AG10803 (cell line): ENCODE measurements at regions not wholly inside any gene's neighbourhood (a gene's known extent, or its start where the extent isn't known, plus 50 kb on each side); places are given as distances from the start of the nearest gene placed in this dataset.

ENCODE experiments used
- DNase-seq: peaks from one replicate; pipeline ENCODE4 v3.0.0; 2010; ENCODE audit warnings: low read depth
- H3K4me3 ChIP-seq: 2 replicates; pipeline ENCODE4 v1.5.1; 2011; ENCODE audit warnings: mild to moderate bottlenecking, low read length, control low read depth
- TF ChIP-seq, protein P1 (sequence below): conservative IDR thresholded peaks from 2 replicates; pipeline ENCODE4 v1.5.1; 2011; ENCODE audit warnings: mild to moderate bottlenecking, low read length, control low read depth, inconsistent platforms

DNA sequence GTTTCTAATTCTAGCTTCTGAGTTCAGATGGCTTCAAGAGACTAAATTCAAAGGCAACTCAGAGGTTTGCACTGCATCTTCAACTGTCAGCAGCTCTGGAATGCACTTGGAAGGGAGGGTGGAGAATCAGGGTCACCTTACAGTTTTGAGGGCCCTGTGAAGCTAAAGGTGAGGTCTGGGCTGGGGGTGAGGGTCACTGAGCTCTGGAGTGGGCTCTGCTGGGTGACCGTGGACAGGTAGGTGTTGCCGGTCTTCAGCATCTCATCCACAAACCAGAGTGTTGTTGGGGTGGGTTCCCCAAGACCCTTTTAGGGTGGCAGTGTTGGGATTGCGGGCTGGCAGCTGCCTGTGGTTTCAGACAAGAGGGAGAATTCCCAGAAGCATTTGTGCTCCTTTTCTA, 70.1 kb upstream of the CXCR4 start:
- no peak overlapping the region for H3K4me3 ChIP-seq
- no peak for DNase-seq
- TF ChIP-seq, protein P1, sequence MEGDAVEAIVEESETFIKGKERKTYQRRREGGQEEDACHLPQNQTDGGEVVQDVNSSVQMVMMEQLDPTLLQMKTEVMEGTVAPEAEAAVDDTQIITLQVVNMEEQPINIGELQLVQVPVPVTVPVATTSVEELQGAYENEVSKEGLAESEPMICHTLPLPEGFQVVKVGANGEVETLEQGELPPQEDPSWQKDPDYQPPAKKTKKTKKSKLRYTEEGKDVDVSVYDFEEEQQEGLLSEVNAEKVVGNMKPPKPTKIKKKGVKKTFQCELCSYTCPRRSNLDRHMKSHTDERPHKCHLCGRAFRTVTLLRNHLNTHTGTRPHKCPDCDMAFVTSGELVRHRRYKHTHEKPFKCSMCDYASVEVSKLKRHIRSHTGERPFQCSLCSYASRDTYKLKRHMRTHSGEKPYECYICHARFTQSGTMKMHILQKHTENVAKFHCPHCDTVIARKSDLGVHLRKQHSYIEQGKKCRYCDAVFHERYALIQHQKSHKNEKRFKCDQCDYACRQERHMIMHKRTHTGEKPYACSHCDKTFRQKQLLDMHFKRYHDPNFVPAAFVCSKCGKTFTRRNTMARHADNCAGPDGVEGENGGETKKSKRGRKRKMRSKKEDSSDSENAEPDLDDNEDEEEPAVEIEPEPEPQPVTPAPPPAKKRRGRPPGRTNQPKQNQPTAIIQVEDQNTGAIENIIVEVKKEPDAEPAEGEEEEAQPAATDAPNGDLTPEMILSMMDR, result no peak

DNA sequence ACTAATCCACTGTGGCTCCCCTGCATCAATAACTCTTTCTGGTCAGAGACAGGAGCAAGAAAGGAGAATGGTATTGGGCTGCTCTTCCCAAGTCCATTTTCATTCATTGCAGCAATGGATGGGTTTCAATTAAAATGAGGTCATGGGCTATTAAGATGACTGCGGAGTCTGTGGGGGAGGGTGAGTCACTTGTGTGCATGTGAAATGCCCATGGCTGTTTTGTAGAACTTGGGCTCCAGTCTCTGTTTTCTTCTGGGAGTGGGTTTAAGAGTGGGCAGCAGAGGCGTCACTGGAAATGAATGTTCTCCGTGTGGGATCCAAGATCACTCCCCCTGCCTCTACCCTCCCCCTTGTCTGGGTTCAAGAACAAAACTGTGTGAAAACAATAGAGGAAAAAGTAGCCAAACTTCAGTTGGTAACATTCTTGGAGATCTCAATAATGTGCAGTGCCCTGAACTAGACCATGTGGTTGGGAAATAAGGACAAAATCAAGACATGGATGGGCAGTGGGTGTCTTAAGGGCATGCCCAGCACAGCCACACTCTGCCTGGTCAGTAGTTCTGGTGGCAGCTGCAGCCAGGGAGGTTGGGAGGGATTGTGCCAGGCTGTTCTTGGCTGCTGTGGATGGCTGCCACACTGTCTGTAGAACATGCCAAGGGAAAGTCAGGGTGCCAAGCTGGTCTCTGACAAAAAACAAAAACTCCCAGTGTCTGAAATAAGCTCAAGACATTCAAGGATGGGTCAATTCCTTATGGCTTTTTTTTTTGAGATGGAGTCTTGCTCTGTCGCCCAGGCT, 68.2 kb upstream of the CXCR4 start:
- DNase-seq, result no peak
- H3K4me3 ChIP-seq, result no peak overlapping the region
- TF ChIP-seq, protein P1, result no peak

DNA sequence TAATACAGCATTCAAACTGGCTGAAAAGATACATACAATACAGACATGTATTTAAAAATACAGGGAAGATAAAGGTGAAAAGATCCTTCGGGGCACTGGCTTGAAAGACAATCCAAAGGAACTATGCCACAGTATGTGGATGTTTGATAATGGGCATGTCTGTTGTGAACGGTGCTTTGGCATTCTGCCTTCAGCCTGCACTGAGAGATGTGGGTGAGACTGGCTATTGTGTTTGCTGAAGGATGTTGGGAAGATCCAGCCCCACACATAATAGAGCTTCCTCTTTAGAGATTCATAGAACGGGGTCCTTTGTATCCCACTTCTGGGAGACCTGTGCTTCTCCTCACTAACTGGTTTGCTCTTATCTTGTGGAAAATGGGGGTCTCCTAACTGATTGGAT, 65.1 kb upstream of the CXCR4 start:
- TF ChIP-seq, protein P1, result no peak
- DNase-seq, result no peak
- H3K4me3 ChIP-seq, result no peak overlapping the region

DNA sequence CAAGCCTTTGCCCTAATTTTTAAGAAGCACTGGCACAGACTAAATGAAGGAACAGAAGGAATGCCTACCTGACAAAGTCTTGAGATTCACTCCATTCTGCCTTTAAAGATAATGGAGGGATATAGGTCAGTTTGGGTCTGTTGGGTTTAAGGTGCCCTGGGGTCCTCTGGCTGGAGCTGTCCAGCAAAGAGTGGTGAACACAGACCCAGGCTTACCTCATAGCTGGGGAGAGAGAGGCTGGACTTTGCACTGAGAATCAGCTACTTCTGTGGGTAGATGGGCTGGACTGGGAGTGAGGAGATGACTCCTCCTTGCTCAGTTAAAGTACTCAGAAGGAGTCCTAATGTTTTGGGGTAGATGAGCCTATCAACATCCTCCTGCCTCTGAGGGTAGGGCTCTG, 64.4 kb upstream of the CXCR4 start:
- H3K4me3 ChIP-seq, result no peak overlapping the region
- no peak for DNase-seq
- TF ChIP-seq, protein P1, result no peak

DNA sequence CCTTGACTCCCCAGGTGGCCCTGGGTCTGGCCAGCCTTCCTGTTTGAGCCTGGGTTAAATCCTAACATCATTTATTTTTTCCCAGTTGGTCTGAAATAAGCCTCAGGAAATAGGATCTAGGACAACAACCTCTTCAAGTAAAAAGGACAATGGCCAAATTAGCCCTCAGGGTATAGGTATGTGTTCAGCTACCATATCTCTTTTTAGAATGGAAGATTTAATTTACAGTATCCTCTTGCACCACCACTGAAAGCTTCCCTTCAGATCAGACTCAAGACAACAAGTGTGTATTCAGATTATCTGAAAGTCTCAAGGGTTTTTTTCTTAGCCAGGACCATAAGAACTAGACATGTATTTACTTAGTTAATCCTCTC, 61.6 kb upstream of the CXCR4 start:
- no peak for DNase-seq
- TF ChIP-seq, protein P1, result no peak
- H3K4me3 ChIP-seq, result no peak overlapping the region

DNA sequence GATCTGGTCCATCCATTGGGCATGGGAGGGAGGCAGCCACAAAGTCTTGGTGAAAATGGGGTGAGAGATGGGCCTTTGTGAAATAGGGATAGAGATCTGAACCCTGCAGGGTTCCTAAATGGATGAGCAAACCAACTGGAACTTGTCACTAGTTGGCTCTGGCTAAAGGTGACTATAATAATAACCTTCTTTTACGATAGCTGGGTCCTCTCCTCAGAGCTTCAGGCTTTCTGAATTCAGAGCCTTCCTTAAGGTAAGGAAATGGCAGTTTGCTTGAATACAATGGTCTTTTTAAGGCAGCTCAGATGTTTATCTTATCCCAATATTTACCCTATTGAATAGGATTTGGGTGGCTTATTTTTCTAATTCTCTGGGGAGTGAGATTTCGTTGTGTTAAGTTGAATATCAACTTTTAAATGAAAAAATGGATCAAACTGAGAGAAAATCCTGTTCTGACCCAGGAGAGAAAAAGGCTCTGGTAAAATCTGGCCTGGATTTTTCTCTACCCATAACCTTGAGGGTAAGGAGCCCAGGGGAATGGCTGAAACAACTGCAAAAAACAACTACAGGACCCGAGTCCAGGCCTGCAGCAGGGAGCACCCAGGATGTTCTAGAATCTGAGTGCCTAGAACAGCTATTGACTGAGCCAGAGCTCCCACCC, 61.1 kb upstream of the CXCR4 start:
- TF ChIP-seq, protein P1, result no peak
- no peak overlapping the region for H3K4me3 ChIP-seq
- DNase-seq, result no peak

DNA sequence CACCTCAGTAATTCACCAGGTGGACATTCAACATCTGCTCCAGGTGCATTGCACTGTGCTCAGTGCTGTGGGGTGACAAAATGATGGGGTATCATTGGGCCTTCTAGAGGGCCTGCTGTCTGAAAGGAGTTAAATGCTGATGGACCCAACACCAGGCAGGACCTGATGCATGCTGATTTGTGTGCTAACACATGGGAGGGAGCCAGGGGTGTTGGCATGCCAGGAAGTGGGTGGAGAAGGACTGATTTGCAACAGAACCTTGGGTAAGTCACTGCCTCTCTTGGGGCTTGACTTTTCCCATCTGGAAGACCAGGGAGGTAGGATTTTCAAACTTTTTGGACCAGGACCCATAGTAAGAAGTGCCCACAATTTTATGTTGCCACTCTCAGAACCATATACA, 57.9 kb upstream of the CXCR4 start:
- TF ChIP-seq, protein P1, result no peak
- DNase-seq, result no peak

More for the DNA sequence above, 57.9 kb upstream of the CXCR4 start:
- H3K4me3 ChIP-seq, result no peak overlapping the region
